ENCODE measurements at regions not wholly inside any gene's neighbourhood (a gene's known extent, or its start where the extent isn't known, plus 50 kb on each side); places are given as distances from the start of the nearest gene placed in this dataset.

DNA sequence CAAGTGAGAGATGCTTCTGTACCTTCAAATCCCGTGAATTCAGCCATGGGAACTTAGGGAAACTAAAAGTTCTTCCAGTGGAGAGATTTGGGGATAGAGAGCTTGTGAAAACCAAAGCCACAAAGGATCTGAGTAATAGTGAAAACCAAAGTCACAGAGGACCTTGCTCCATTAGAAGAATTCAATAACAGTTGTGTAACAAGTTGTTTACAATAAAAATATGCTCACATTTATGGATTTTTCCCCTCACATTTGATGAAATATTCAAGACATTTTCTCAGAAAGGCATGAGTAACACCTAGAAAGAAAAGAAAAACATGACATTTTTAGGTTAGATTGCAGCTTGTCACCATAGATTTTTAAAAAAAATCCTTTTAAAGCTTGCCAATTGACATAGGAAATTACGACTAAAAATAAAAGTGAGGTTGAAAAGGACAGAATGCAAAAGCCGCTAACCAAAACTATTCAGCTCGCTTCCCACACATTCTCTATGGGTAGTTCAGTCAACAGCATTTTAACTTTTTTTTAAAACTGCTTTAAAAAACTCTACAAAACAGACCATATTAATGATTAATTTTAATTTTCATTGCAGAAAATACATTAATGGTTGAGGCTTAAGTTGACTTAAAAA is 113.2 kb downstream of the CAND1 start:
- TF ChIP-seq, protein P1, sequence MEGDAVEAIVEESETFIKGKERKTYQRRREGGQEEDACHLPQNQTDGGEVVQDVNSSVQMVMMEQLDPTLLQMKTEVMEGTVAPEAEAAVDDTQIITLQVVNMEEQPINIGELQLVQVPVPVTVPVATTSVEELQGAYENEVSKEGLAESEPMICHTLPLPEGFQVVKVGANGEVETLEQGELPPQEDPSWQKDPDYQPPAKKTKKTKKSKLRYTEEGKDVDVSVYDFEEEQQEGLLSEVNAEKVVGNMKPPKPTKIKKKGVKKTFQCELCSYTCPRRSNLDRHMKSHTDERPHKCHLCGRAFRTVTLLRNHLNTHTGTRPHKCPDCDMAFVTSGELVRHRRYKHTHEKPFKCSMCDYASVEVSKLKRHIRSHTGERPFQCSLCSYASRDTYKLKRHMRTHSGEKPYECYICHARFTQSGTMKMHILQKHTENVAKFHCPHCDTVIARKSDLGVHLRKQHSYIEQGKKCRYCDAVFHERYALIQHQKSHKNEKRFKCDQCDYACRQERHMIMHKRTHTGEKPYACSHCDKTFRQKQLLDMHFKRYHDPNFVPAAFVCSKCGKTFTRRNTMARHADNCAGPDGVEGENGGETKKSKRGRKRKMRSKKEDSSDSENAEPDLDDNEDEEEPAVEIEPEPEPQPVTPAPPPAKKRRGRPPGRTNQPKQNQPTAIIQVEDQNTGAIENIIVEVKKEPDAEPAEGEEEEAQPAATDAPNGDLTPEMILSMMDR (IDR thresholded peaks at IDR 0.05; ENCODE audit: low read length) = no peak
- TF ChIP-seq EZH2 (optimal IDR thresholded peaks at IDR 0.05; ENCODE audit: low read depth, low read length) (no peak), EZH2phosphoT487 (IDR thresholded peaks at IDR 0.05; ENCODE audit: low read length) (no peak)

Data from MM.1S (cell line).